ENCODE measurements at regions not wholly inside any gene's neighbourhood (a gene's known extent, or its start where the extent isn't known, plus 50 kb on each side); places are given as distances from the start of the nearest gene placed in this dataset.

DNA sequence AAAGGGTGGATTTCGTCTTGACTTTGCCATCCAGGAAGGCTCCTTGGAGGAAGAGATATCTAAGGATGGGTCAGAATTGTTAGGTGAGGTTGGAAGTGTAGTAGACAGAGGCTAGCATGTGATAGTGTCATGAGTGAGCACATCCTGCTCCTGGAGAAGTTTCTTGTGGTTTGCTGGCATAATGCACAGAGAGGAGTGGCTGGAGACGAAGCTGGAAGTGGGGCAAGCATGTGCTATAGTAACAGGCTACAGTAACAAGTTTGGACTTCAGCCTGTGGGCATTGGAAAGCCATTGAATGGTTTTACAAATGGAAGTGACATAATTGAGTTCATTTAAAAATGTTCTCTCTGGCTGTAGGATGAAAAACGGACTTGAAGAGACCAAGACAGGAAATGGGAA is 175.6 kb upstream of the VWC2 start:
- no peaks in the 10 kb centered on the region for H3K4me1 ChIP-seq (ENCODE audit: insufficient read depth)
- H2AFZ ChIP-seq, result no peak overlapping the region
- no peaks in the 10 kb centered on the region for H3F3A ChIP-seq (replicated peaks; ENCODE audit: low read depth)
- H3K4me2 ChIP-seq, result no peak overlapping the region
- H3K4me3 ChIP-seq, result no peak overlapping the region
- no peaks in the 10 kb centered on the region for H3K36me3 Mint-ChIP-seq (ENCODE audit: low read depth)
- no peaks in the 10 kb centered on the region for H3K9me3 Mint-ChIP-seq
- TF ChIP-seq POLR2AphosphoS5 (IDR thresholded peaks at IDR 0.05; ENCODE audit: low read depth), result no peak
- TF ChIP-seq EZH2phosphoT487 (IDR thresholded peaks at IDR 0.05; ENCODE audit: unreplicated experiment), result no peak
- TF ChIP-seq ZNF114 (CRISPR knock-in tag; IDR thresholded peaks at IDR 0.05), result no peak
- DNase-seq (ENCODE audit: low spot score) (no peak), ATAC-seq (no peak)
- 0 out of 2 replicates have a peak, but pooled peaks cover 6% of the 10 kb centered on the region for H3K9me2 ChIP-seq (ENCODE audit: insufficient read depth)
- no peaks in the 10 kb centered on the region for H4K20me1 ChIP-seq (replicated peaks; ENCODE audit: insufficient read depth)
- no peak overlapping the region for H3K4me3 Mint-ChIP-seq
- no peak overlapping the region for H3K27ac Mint-ChIP-seq
- H3K79me2 ChIP-seq (replicated peaks; ENCODE audit: insufficient read depth), result no peaks in the 10 kb centered on the region
- H3K36me3 ChIP-seq (ENCODE audit: insufficient read depth), result no peaks in the 10 kb centered on the region
- H3K4me1 Mint-ChIP-seq, result peaks cover 3% of the 10 kb centered on the region; the same call in 1 of the 3 replicates
- no peak overlapping the region for H3K27ac ChIP-seq (ENCODE audit: low read depth)
- H3K27me3 Mint-ChIP-seq (ENCODE audit: insufficient read depth, low read depth, poor library complexity), result no peaks in the 10 kb centered on the region
- no peaks in the 10 kb centered on the region for H3K27me3 ChIP-seq (ENCODE audit: insufficient read depth)

DNA sequence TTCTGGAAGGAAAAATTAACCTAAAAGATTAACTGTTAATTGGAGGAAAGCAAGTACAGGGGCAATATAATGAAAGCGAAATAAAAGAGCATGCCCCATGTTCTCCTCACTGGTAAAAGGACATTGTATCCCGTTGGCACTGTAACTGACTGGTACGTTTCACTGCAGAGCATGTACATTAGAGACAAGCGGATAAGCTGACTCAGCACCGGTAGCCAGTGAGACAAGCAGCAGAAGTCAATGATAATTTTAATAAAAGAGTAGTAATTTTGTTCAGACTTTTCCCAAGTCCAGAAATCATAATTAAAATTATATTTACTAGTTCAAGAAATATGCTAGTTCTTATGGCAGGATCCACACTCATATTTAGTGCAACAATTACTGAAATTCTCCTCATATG is 161.5 kb upstream of the VWC2 start:
- no peaks in the 10 kb centered on the region for H3K79me2 ChIP-seq (replicated peaks; ENCODE audit: insufficient read depth)
- H3K36me3 ChIP-seq (ENCODE audit: insufficient read depth), result no peaks in the 10 kb centered on the region
- peaks cover 9% of the 10 kb centered on the region; the same call in 2 of the 3 replicates for H3K9me3 Mint-ChIP-seq
- no peaks in the 10 kb centered on the region; the same call in 2 of the 3 replicates for H3K4me1 Mint-ChIP-seq
- ATAC-seq (no peak), DNase-seq (ENCODE audit: low spot score) (no peak)
- peaks cover 8% of the 10 kb centered on the region; the same call in 2 of the 3 replicates for H3K36me3 Mint-ChIP-seq (ENCODE audit: low read depth)
- H3K27ac Mint-ChIP-seq, result no peak overlapping the region
- no peak overlapping the region for H3K4me3 Mint-ChIP-seq
- no peak overlapping the region for H2AFZ ChIP-seq
- peaks cover 2% of the 10 kb centered on the region for H3K27me3 Mint-ChIP-seq (ENCODE audit: insufficient read depth, low read depth, poor library complexity)
- no peaks in the 10 kb centered on the region for H4K20me1 ChIP-seq (replicated peaks; ENCODE audit: insufficient read depth)
- peaks cover 8% of the 10 kb centered on the region for H3K9me2 ChIP-seq (ENCODE audit: insufficient read depth)
- H3K27me3 ChIP-seq (ENCODE audit: insufficient read depth), result no peaks in the 10 kb centered on the region
- no peak overlapping the region for H3K27ac ChIP-seq (ENCODE audit: low read depth)
- H3K4me3 ChIP-seq, result no peak overlapping the region
- no peak overlapping the region for H3K4me2 ChIP-seq
- 0 out of 2 replicates have a peak, but pooled peaks cover 6% of the 10 kb centered on the region for H3K4me1 ChIP-seq (ENCODE audit: insufficient read depth)
- no peaks in the 10 kb centered on the region for H3F3A ChIP-seq (replicated peaks; ENCODE audit: low read depth)
- TF ChIP-seq ZNF331 (CRISPR knock-in tag; IDR thresholded peaks at IDR 0.05; ENCODE audit: low read depth) (no peak), ZNF114 (CRISPR knock-in tag; IDR thresholded peaks at IDR 0.05) (no peak), EZH2phosphoT487 (IDR thresholded peaks at IDR 0.05; ENCODE audit: unreplicated experiment) (no peak), CREB1 (CRISPR knock-in tag; IDR thresholded peaks at IDR 0.05; ENCODE audit: low read depth) (no peak), JUNB (IDR thresholded peaks at IDR 0.05; ENCODE audit: unreplicated experiment) (no peak), STAT1 (IDR thresholded peaks at IDR 0.05; ENCODE audit: unreplicated experiment) (no peak)
- TF ChIP-seq, protein P1, sequence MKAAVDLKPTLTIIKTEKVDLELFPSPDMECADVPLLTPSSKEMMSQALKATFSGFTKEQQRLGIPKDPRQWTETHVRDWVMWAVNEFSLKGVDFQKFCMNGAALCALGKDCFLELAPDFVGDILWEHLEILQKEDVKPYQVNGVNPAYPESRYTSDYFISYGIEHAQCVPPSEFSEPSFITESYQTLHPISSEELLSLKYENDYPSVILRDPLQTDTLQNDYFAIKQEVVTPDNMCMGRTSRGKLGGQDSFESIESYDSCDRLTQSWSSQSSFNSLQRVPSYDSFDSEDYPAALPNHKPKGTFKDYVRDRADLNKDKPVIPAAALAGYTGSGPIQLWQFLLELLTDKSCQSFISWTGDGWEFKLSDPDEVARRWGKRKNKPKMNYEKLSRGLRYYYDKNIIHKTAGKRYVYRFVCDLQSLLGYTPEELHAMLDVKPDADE (IDR thresholded peaks at IDR 0.05), result no peak
- TF ChIP-seq, protein P2, sequence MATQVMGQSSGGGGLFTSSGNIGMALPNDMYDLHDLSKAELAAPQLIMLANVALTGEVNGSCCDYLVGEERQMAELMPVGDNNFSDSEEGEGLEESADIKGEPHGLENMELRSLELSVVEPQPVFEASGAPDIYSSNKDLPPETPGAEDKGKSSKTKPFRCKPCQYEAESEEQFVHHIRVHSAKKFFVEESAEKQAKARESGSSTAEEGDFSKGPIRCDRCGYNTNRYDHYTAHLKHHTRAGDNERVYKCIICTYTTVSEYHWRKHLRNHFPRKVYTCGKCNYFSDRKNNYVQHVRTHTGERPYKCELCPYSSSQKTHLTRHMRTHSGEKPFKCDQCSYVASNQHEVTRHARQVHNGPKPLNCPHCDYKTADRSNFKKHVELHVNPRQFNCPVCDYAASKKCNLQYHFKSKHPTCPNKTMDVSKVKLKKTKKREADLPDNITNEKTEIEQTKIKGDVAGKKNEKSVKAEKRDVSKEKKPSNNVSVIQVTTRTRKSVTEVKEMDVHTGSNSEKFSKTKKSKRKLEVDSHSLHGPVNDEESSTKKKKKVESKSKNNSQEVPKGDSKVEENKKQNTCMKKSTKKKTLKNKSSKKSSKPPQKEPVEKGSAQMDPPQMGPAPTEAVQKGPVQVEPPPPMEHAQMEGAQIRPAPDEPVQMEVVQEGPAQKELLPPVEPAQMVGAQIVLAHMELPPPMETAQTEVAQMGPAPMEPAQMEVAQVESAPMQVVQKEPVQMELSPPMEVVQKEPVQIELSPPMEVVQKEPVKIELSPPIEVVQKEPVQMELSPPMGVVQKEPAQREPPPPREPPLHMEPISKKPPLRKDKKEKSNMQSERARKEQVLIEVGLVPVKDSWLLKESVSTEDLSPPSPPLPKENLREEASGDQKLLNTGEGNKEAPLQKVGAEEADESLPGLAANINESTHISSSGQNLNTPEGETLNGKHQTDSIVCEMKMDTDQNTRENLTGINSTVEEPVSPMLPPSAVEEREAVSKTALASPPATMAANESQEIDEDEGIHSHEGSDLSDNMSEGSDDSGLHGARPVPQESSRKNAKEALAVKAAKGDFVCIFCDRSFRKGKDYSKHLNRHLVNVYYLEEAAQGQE (IDR thresholded peaks at IDR 0.05; ENCODE audit: unreplicated experiment), result no peak
- TF ChIP-seq, protein P3, sequence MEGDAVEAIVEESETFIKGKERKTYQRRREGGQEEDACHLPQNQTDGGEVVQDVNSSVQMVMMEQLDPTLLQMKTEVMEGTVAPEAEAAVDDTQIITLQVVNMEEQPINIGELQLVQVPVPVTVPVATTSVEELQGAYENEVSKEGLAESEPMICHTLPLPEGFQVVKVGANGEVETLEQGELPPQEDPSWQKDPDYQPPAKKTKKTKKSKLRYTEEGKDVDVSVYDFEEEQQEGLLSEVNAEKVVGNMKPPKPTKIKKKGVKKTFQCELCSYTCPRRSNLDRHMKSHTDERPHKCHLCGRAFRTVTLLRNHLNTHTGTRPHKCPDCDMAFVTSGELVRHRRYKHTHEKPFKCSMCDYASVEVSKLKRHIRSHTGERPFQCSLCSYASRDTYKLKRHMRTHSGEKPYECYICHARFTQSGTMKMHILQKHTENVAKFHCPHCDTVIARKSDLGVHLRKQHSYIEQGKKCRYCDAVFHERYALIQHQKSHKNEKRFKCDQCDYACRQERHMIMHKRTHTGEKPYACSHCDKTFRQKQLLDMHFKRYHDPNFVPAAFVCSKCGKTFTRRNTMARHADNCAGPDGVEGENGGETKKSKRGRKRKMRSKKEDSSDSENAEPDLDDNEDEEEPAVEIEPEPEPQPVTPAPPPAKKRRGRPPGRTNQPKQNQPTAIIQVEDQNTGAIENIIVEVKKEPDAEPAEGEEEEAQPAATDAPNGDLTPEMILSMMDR (conservative IDR thresholded peaks at IDR 0.05; ENCODE audit: low read depth in 2 of 2), result no peak

Data from GM23338 (cell line).